ENCODE measurements at regions not wholly inside any gene's neighbourhood (a gene's known extent, or its start where the extent isn't known, plus 50 kb on each side); places are given as distances from the start of the nearest gene placed in this dataset.

DNA sequence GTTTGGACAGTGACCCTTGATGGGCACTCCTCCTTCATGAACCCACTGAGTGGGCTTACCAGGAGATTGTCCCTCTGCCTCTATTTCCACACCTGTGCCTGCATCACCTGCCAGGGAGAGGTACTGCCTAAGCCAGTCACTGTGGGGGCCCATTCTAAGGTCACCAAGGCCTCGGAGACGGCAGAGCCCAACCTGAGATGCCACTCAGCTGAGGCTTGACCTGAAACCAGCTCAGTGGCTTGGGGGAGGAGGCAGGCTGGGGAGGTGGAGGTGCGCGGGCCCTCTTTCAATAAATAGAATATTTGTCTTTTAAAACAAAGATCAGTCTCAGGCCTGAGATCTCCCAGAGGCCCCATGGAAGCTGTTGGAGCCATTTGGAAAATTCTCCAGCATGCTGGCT, 84.5 kb downstream of the DHCR7 start:
- no peak for TF ChIP-seq POLR2A (IDR thresholded peaks at IDR 0.05)
- TF ChIP-seq, protein P1, sequence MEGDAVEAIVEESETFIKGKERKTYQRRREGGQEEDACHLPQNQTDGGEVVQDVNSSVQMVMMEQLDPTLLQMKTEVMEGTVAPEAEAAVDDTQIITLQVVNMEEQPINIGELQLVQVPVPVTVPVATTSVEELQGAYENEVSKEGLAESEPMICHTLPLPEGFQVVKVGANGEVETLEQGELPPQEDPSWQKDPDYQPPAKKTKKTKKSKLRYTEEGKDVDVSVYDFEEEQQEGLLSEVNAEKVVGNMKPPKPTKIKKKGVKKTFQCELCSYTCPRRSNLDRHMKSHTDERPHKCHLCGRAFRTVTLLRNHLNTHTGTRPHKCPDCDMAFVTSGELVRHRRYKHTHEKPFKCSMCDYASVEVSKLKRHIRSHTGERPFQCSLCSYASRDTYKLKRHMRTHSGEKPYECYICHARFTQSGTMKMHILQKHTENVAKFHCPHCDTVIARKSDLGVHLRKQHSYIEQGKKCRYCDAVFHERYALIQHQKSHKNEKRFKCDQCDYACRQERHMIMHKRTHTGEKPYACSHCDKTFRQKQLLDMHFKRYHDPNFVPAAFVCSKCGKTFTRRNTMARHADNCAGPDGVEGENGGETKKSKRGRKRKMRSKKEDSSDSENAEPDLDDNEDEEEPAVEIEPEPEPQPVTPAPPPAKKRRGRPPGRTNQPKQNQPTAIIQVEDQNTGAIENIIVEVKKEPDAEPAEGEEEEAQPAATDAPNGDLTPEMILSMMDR (IDR thresholded peaks at IDR 0.05) = no peak

Measured in adrenal gland (tissue), 5 donors.